Stimulated activated CD4-positive, alpha-beta T cell treated with anti-CD3 and anti-CD28 coated beads, Interleukin-4, amount 100 ng/mL, for 24 hours (primary cell): ENCODE measurements at regions not wholly inside any gene's neighbourhood (a gene's known extent, or its start where the extent isn't known, plus 50 kb on each side); places are given as distances from the start of the nearest gene placed in this dataset.
"Not testable (repeated sequence)": the region's sequence is repeated elsewhere in the genome, so short reads cannot be mapped to it uniquely, and the experiment has no call there.

ENCODE experiments used
- DNase-seq: peaks from one replicate; pipeline ENCODE4 v3.0.0-alpha.2; 2020

DNA sequence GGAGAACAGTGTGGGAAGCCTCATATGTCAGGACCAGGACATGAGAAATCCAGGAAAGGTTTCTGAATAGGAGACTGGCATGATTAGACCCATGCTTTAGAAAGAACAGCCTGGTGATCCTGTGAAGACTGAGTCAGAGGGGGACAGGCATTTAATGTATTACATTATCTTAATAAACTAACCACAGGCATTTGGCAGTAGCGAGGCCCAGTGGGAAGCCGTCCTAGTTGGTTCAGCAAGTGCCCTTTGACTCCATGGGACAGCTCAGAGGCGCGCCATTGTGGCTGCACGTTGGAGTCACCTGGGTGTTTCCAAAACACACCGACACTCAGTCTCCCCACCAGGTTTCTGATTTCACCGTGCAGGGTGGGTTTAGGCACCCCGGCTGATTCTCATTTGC is 90.5 kb upstream of the DGKG start:
- no peak for DNase-seq

DNA sequence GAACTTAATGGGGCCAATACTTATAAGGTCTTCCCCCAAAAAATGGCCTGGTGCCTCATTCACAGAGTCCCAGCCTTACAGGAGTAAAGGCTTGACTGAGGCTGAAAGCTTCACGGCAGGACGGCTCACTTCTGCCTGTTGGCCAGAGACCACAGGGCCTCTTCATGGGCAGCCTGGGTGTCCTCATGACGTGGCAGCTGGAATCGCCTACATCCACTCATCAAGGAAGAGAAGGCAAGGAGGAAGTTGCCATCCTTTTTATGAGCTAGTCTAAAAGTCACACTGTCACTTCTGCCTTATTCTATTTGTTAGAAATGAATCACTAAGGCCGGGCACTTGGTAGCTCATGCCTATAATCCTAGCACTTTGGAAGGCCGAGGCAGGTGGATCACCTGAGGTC is 89.3 kb upstream of the DGKG start:
- DNase-seq = no peak

DNA sequence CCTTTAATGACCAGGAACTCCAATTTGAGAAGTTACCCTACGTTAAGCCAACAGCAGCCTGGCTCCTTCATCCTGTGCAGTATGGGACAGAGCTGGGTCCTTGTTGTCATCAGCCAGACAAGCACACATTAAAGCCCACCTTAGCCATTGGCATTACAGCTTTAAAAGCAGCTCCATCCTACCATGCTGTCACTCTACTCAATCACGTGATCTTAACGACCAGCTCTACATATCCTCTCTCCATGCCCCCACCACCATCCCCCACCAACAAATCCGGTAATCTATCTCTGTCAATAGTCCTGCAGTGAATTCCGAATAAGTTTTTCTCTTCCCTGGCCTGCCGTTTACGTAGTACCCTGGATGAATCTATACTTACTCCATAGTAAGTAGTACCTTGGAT is 82.9 kb upstream of the DGKG start:
- DNase-seq = no peak

DNA sequence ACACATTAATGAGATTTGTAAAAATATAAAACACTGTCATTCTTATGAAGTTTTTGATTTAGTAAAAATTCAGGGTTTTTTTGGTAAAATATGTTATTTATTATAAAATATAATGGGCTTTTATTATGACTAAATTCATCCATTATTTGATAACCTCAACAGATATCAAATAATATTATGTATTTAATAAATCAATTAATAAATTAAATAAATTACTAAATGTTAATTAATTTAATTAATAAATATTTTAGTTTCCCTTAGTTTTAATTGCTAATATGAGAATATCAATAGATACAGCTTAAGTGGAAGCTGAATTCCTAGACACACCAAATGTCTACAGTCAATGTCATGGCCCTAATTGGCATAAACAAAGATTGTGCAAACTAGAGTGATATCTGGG is 82.3 kb upstream of the DGKG start:
- no peak for DNase-seq

DNA sequence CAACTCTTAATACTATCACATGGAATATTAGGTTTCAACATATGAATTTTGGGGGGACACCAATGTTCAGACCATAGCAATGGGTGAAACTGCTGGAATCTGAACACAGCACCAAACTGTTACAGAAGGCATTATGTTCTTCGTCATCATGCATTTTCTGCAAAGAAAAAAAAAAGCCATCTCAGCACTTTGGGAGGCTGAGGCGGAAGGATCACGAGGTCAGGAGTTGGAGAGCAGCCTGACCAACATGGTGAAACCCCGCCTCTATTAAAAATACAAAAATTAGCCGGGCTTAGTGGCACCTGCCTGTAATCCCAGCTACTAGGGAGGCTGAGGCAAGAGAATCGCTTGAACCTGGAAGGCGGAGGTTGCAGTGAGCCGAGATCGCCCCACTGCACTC is 80.9 kb upstream of the DGKG start:
- not testable (repeated sequence) for DNase-seq

DNA sequence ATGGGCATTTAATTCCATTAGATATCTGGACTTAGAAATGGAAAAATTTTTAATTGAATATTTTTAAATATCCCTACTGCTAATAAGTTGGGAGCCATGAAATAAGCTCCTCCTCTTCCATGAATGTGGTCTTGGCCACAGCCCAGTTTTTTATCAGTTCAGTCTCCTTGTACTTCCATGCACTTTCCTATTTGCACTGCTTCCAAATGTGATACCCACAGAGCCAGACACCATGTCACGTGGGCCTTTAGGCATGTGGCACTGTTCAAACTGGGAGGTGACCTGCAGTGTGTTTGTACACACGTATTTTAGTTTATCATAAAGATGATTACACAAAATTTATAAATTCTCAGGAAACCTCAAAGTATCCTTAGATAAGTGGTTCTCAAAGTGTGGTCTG is 80.1 kb upstream of the DGKG start:
- no peak for DNase-seq

DNA sequence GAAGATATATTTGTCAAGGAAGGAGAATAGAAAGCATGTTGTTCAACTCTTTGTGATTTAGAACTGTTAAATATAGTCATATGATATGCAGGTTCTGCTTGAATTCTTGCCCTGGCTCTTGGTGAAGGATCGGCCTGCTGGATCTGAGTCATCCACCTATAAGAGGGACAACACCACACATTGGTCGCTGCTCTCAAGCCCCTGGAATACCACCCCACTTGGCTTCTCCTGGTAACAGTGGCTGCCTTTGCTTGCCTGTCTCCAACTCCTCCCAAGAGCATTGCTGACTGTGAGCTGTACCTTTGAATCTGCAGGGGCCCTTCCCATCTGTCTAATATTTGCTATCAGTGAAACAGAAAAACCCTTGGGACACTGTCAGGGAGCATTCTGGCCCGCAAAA is 78.9 kb upstream of the DGKG start:
- DNase-seq = no peak

DNA sequence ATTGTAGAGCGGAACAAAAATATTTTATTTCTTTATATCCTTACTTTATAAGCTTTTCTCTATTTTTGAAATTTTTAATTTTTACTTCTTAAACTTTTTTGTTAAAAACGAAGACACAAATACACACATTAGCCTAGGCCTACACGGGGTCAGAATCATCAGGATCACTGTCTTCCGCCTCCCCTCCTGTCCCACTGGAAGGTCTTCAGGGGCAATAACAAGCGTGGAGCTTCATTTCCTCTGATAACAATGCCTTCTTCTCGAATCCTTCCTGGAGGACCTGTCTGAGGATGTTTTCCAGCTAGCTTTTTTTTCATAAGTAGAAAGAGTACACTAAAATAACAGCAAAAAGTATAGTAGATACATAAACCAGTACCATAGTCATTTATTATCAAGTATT is 77.7 kb upstream of the DGKG start:
- DNase-seq = no peak

DNA sequence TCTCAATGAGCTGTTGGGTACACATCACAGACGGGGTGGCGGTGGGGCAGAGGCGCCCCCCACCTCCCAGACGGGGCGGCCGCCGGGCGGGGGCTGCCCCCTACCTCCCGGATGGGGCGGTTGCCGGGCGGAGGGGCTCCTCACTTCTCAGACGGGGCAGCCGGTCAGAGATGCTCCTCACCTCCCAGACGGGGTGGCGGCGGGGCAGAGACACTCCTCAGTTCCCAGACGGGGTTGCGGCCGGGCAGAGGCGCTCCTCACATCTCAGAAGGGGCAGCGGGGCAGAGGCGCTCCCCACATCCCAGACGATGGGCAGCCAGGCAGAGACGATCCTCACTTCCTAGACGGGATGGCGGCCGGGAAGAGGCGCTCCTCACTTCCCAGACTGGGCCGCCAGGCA is 73.3 kb upstream of the DGKG start:
- not testable (repeated sequence) for DNase-seq

DNA sequence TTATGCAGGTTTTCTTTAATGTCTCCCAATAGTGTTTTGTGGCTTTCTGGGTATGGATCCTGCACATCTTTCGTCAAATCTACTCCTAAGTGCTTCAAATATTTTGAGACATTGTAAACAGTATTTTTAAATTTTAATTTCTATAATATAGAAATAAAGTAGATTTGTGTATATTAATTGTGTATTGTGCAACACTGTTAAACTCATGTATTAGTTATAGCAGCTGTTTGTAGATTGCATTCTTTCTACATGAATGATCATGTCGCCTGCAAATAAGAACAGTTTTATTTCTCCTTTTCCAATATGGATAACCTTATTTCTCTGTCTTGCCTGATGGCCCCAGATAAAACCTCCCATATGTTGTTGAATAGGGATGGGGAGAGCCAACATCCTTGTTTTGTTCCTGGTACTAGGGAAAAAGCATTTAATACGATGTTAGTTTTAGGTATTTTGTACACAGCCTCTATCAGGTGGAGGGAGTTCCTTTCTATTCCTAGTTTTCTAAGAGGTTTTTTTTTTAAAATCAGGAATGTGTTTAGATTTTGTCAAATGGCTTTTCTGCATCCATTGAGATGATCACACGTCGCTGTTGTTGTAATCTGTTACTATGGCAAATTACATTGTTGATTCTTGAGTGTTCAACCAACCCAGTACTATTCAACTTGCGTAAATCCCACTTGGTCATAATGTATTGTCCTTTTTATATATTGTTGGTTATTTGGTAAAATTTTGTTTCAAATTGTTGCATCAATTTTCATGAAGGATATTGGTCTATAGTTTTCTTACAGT is 71.1 kb upstream of the DGKG start:
- no peak for DNase-seq

DNA sequence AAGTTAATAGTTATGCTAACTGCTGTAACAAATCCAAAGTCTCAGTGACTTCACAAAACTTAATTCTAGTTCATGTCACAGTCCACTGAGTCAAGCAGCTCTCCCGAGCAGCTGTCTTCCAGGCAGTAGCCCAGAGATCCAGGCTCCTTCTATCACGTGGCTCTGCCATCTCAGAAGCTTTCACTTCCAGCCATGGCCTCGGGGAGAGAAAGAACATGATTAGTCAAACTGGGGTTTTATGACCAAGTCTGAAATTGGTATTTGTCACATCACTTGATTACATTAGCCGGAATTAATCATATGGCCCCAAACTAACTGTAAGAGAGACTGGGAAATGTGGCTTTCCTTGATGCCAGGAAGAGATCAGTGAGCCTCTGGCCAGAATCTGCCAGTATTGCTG is 70.2 kb upstream of the DGKG start:
- DNase-seq = peak; percentile 15

DNA sequence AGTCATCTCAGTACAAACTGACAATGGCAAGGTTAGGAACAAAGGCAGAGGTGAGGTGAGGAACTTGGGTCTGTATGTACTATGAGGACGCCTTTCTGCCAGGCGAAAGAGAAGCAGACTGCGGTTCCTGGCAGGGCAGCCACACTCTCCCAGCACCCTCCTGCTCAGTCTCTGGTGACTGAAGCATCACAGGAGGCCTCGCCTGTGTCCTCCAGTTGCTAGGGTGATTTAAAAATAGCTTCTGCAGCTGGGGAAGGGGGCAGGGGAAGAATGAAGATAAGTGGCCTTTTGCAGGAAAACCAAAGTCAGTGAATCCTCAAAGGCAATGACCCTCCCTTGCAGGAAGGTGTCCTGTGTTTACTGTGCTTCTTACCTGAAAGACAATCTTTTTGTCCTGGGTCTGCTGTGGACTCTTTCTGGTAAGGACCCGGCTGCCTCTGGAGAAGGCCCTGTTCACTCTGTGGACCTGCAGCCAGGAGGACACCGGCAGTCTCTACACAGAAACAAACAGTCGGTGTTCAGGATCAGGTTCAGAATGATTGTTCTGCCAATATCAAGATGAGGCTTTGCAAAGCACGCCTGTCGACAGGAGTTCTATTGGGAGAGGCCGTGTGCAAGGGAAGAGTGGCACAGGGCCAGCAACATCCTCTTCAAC is 65.7 kb upstream of the DGKG start:
- no peak for DNase-seq

DNA sequence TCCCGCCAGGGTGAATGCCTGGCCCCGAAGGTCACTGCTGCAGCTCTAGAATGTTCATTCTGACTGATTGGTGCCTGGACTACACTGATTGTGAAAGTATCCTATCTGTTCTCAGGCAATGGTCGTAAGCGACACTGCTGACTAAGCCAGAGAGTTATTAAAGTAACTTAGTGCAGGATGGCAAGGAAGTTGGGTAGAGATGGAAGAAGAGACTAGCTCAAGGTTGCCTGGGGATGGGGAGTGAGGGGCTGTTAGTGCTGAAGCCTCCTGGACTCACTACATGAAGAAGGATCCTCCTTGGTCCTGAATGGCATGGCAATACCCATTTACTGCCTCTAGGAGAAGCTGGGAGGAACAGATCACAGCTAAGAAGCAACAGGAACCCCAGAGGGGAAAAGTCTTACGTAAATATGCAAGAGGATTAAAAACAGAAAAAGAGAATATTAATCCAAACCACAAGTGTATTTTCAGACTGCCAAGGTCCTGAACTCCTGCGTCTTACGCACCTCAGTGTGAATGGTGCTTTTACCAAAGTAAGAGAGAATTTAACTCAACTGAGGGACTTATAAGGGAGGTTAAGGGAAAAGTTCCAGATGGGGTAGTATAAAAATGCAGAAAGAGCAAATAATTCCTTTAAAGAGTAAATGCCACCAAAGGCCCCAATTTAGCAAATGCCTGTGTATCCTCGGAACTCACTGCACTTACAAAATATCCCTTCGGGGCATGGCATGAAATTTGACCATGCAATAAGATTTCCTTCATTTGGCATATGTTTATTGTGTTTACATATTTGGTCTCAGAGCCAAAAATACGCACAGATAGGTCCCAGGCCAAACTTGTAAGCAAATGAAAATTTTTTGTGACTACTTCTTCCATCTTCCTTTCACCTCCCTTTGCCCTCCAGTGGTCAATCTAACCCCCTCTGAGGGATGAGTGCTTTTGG is 64.0 kb upstream of the DGKG start:
- no peak for DNase-seq

DNA sequence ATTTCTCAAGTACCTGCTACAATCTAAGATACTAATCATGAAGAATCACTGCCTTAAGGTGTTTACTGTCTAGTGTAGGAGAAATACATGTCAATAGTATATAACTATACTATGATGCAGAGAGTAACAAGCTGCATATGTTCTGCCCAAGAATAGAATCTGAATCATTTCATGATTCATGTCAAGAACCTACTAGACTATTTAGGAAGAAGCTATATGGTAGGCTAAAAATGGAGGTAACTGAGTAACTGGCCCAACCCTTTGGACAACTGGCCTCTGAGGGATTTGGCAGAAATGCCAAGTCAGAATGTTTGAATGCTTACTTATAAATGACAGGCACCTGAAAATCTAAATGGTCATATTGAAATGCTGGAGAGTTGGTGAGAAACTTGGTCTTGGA is 59.9 kb upstream of the DGKG start:
- no peak for DNase-seq

DNA sequence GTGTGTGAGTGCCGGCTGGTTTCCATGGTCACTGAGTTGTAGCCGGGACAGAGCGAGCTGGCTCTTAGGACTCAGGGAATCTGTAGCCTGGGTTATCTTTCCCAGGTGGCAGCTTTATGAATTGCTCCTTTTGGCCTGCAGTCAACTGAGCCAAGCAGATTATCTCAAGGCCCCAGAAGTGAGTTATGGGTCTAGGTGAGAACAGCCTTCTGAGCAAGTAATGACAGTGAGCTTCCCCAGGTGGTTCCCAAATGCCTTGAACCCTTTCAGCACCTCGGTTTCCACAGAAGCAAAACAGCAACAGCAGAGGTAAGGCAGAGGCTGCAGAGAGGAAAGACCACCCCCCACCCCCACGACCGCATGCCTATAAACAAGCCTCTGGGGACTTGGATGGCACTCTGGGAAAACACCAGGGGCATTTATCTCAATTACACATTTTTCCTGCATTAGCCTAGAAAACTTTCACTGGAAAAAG is 56.7 kb upstream of the DGKG start:
- DNase-seq = no peak

DNA sequence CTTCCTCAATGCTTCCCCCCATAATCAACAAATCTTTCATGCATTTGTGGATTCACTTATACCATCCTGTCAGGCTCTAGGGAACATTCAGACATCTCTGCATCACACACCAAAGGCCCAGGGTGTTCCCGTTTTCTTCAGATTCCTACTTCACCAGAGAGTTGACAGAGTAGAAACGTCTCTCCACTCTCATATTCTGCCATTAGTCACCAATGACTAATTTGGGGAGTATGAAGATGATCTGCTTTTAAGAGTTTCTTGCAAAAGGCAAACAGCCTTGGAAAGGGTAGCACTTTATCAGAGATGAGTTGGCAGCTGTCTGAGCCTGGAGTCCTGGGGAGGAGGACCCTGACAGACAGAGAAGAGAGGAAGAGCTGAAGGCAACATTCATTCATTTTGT is 55.8 kb upstream of the DGKG start:
- no peak for DNase-seq

DNA sequence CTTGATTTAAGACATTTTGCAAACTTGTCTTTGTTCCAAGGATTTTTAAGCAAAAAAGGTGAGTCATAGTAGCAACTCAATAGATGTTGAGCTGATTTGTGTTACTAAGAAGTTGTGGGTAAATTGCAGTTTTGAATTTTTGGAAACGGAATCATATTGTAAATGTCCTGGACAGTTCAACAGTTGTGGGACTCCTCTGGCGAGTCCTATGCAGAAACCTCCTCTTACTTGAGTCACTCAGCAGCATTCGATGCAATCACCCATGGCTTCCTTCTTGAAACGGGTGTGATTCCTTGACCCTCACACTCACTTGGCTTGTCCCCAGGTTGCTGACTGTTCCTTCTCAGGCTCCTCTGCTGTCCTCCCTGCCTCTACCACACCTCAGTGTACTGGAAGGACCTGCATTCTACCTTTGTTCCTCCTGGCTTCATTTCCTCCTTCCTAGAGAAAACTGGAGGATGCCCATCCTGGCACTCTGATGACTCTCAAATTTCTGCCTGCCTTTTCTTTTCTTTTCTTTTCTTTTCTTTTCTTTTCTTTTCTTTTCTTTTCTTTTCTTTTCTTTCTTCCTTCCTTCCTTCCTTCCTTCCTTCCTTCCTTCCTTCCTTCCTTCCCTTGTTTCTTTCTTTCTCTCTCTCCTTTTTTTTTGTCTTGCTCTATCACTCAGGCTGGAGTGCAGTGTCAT is 52.8 kb upstream of the DGKG start:
- no peak for DNase-seq

DNA sequence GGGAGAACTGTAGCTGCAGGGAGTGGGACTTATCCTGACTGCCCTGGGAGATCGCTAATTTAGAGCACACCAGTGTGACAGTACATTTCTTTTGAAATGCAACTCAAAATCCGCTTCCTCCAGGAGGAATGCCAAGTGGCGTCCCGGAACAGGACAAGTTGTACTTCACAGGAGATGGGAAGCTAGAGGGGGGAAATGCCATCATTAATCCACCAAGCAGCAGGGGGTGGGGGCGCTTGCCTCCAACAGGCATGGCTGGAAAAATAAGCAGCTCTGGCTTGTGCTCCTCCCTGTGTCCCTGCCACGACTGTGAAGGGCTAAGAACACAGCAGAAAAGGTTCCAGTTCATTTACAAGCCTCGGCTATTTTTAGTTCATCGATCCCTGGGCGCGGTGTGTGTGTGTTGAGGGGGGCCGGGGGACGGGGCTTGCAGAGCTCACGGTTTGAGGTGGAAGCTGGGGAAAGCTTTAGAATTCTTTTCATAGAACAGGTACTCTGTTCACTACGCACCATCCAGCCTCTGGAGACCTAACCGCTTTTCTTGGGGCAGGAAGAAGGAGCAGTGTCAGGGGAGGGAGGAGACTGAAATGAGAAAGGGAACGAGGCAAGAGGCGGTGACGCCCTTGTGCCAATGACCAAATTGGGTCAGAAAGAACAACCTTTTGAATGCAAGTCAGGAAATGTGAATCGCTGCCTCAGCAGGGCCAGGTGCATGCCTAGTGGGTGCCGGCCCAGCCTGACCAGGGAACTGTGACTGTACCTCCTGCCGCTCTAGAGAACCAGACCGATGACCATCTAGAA is 51.8 kb upstream of the DGKG start:
- no peak for DNase-seq

DNA sequence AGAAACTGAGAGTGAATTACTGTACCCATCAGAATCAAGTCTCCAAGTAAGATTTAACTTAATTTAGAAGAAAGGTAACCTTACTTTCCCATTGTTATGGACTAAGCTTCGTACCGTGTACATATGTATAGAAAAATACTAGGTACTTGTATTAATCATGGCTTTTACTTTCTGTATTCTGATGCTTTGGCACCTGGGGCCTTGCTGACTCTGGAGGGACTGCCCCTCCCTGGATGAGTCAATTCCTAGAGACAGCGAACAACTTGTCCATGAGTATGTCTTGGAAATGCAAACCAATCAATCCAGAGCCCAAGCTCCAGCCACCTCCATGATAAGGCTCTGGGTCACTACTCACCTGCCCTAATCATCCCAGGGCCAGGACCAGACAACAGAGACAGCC is 50.0 kb upstream of the DGKG start:
- DNase-seq = peak; percentile 45
